ENCODE measurements at regions not wholly inside any gene's neighbourhood (a gene's known extent, or its start where the extent isn't known, plus 50 kb on each side); places are given as distances from the start of the nearest gene placed in this dataset.

DNA sequence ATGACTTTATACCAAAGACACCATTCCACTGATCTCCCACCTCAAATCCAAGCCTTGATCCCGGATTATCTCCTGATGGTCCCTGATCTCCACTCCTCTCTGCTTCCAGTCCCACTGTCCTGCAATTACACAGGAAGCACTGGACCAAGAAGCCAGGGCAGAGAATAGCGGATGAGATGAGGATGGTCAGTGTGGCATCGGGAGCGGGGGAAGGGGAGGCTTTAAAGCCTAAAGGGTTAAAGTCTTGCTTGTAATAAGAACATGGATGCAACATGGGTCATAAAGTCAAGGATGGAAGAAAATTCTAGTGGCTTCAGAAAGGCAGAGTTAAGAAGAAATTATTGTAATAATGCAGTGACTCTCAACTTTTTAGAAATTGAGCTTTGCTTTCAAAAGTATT lies 364.0 kb upstream of the DUSP10 start:
- DNase-seq (ENCODE audit: low read depth in 2 of 2) = no peak

- DNase-seq (ENCODE audit: low read depth in 2 of 2) = no peak
Measured at GRCh38 chr1:222105393-222105737, 363.5 kb upstream of the DUSP10 start.

GRCh38 chr1:222104694-222105392 lies 363.0 kb upstream of the DUSP10 start:
- DNase-seq (ENCODE audit: low read depth in 2 of 2) = no peak

DNA sequence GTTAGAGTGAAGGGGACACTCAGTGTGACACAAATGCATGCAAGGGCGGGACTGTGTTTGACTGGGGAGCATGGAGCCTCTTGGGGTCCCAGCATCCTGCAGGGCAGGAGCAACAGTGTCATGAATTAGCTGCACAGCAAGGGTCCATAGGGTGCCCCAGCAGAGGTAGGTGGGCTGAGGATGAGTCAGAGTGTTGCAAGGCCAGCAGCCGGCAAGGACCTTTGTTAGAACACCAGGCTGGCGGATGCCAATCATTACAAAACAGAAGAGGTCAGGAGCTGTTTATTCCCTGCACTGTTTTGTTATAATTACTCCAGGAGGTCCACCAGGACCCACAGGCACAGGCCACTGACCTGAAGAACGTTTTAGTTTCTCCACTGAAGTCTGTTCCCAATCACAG lies 362.2 kb upstream of the DUSP10 start:
- DNase-seq (ENCODE audit: low read depth in 2 of 2) = no peak

GRCh38 chr1:222099746-222100145 lies 357.9 kb upstream of the DUSP10 start:
- no peak for DNase-seq (ENCODE audit: low read depth in 2 of 2)

DNA sequence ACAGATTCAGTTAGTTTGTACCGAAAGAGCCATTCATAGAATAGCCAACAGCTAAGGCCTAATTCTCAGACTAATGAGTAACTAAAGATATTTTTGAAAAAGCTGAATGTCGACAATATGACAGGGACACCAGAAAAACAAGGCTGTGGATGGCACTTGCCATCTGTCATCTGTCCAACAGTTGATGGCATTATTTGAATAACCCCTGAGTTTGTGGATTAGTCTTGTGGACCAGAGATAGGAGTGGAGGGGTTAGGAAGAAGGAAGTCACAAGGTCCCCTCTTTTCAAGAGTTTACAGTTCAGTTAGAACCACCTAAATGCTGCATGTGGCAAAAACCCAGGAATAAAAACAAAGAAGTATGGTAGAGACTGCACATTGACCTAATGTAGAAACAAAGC lies 356.5 kb upstream of the DUSP10 start:
- DNase-seq (ENCODE audit: low read depth in 2 of 2) = no peak

DNA sequence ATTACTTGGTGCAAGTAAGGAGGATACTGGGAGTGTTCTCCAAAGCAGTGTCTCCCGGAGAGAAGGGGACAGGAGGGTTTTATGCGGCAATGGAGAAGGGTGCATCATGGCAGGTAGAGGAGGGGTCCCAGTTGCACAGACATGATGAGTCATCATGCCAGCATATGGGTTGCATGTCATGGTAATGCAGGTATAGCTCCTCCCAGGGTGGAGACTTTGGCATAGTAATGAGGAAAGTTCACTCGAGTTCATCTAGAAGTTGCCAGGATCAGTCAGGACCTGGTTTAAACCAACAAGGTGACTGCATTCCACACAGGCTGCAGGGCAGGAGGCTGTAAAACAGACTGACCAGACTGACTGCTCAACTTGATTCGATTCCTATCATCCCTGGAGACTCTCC lies 355.7 kb upstream of the DUSP10 start:
- no peak for DNase-seq (ENCODE audit: low read depth in 2 of 2)

DNA sequence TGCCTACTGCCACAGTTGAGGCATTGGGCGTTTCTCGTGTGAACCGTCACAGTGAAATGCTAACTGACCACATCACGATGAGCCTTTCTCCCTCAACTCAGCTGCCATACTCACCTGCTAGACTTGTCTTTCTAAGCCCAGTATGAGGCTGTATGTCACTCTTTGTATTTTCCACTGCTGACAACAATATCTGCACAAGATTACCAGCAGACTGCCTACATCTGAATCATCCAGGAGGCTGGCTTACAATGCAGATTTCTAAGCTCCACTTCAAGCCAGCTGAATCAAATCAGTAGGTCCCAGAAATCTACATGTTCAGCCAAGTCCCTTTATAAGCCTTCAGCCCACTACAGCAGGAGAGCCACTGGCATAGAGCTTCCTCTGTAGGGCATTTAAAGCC lies 355.0 kb upstream of the DUSP10 start:
- DNase-seq (ENCODE audit: low read depth in 2 of 2) = no peak

DNA sequence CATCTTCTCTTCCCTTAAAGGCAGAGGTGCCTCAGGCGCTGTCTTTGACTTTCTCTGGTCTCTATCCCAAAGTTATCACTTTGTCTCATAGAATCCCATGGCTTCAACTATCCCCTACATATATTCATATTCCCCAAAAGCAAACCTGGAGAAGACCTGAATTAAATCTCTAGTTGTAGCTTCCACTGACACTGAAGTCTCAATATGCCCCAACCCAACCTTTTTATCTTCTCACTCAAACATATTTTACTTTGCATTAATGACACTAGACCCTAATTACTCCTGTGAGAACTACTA lies 354.5 kb upstream of the DUSP10 start:
- DNase-seq (ENCODE audit: low read depth in 2 of 2) = no peak

DNA sequence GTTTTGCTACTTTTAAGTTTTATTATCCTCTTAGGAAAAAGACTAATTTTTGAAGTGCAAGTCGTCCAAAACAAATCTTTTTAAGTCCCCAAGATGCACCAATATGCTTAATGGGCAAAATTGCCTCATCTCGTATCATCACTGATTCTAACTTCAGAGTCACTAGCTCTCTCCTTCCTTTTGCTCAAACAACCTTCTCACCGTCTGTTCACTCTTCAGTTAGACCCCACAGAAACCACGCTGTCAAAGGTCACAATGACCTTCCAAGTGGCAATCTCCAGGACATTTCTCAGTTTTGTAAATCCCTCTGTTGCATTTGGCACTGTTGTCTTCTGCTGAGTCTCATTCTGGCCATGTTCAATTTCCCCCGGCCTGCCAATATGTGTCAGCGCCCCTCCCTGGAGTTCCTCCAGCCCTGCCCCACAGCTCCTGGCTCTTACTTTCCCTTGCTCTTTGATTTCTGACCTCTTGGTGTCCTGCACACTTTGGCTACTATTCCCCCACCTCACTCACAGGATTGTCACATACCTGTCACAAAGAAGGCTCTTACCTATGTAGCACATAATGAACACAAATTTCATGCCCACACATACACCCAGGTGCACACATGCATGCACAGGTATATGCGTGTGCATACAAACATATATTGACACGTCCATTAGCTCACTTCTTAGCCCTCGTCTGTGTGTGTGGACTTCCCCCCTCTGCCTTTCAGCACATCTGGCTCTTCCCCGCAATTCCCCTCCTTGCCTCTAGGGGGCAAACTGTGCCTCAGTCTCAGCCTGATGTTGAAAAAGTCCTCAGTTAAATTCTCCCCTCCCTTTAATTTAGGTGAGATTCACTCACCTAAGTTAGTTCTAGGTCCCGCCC lies 354.0 kb upstream of the DUSP10 start:
- DNase-seq (ENCODE audit: low read depth in 2 of 2) = no peak

GRCh38 chr1:222093518-222093917 lies 351.6 kb upstream of the DUSP10 start:
- no peak for DNase-seq (ENCODE audit: low read depth in 2 of 2)

- peak; percentile 13 to 30 for DNase-seq (ENCODE audit: low read depth in 2 of 2)
Measured at GRCh38 chr1:222090103-222090502, 348.2 kb upstream of the DUSP10 start.

- no peak for DNase-seq (ENCODE audit: low read depth in 2 of 2)
Measured at GRCh38 chr1:222087221-222087920, 345.5 kb upstream of the DUSP10 start.

DNA sequence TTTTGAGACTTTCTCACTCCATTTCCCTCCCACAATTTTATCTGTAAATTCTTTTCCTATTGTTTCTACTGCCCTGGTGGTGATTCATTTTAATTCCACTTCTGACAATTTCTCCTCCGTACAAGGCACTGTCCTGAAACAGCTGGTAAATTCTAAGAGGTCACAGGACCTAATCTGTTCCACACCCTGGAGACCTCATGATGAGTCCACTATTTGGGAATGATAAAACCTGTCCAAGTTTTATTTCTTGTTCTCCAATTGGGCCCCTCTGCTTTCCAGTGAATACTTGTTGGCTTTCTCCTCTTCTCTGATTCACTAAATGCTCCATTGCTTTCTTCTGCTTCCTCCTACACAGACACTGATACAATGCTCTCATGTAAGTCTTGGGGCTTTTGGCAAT lies 343.1 kb upstream of the DUSP10 start:
- DNase-seq (ENCODE audit: low read depth in 2 of 2) = peak; percentile 9 to 40

- DNase-seq (ENCODE audit: low read depth in 2 of 2) = no peak
Measured at GRCh38 chr1:222084048-222084447, 342.2 kb upstream of the DUSP10 start.

- DNase-seq (ENCODE audit: low read depth in 2 of 2) = no peak
Measured at GRCh38 chr1:222081859-222082258, 340.0 kb upstream of the DUSP10 start.

DNA sequence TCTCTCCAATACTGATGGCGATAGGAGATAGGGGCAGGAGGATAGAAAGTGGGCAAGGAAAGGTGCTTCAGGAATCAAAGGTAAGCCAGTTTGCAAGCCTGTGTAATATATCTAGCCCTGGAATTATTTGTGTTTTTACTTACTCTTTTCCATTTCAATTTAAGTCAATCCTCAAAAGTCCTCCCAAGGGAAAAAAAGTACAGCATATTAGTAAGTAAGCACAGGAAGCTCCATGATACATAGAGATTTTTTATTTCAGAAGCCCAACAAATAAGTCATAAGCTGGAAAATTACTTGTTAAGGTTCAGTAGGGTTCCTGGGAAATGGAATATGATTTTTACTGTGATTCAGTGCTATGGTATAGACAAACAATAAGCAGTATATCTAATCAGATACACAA lies 337.7 kb upstream of the DUSP10 start:
- no peak for DNase-seq (ENCODE audit: low read depth in 2 of 2)

DNA sequence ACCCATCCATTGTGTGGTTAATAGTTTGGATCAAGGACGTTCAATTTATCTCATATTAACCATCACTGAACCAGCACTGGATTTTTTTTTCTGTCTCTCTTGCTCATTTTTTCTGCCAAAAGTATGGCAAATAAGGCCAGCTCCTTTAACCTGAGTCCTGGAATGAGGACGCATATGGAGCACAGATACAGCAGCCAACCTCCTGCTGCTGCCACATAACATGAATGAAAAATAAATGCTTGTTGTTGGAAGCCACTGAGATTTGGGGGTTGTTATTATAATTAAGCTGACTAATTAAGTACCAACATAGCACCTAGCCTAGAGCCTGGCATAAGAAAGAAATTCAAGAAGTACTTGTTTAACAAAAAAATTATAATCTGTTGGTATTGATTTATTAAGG lies 335.3 kb upstream of the DUSP10 start:
- DNase-seq (ENCODE audit: low read depth in 2 of 2) = no peak

GRCh38 chr1:222074317-222074716 lies 332.4 kb upstream of the DUSP10 start:
- no peak for DNase-seq (ENCODE audit: low read depth in 2 of 2)

GRCh38 chr1:222073307-222073995 lies 331.6 kb upstream of the DUSP10 start:
- peak; percentile 88 to 89 for DNase-seq (ENCODE audit: low read depth in 2 of 2)

GRCh38 chr1:222071387-222071786 lies 329.5 kb upstream of the DUSP10 start:
- DNase-seq (ENCODE audit: low read depth in 2 of 2) = no peak

- no peak for DNase-seq (ENCODE audit: low read depth in 2 of 2)
Measured at GRCh38 chr1:222068937-222069336, 327.0 kb upstream of the DUSP10 start.

Measured in fibroblast of skin of left biceps (primary cell).